ENCODE measurements at regions not wholly inside any gene's neighbourhood (a gene's known extent, or its start where the extent isn't known, plus 50 kb on each side); places are given as distances from the start of the nearest gene placed in this dataset.
"Not testable (repeated sequence)": the region's sequence is repeated elsewhere in the genome, so short reads cannot be mapped to it uniquely, and the experiment has no call there.

GRCh38 chr1:47594627-47595026, 156.8 kb downstream of the FOXD2 start:
- no peak for DNase-seq (ENCODE audit: low read depth)

GRCh38 chr1:47596328-47596727, 158.5 kb downstream of the FOXD2 start:
- no peak for DNase-seq (ENCODE audit: low read depth)

- no peak for DNase-seq (ENCODE audit: low read depth)
Observed at GRCh38 chr1:47598357-47598756, 160.5 kb downstream of the FOXD2 start.

- DNase-seq (ENCODE audit: low read depth), result no peak
Observed at GRCh38 chr1:47599777-47600176, 161.9 kb downstream of the FOXD2 start.

GRCh38 chr1:47602491-47602890, 164.6 kb downstream of the FOXD2 start:
- not testable (repeated sequence) for DNase-seq (ENCODE audit: low read depth)

GRCh38 chr1:47604869-47605268, 167.0 kb downstream of the FOXD2 start:
- DNase-seq (ENCODE audit: low read depth), result not testable (repeated sequence)

- no peak for DNase-seq (ENCODE audit: low read depth)
Observed at GRCh38 chr1:47608296-47608875, 170.5 kb downstream of the FOXD2 start.

GRCh38 chr1:47611992-47612391, 174.1 kb downstream of the FOXD2 start:
- no peak for DNase-seq (ENCODE audit: low read depth)

GRCh38 chr1:47612819-47613218, 175.0 kb downstream of the FOXD2 start:
- no peak for DNase-seq (ENCODE audit: low read depth)

- DNase-seq (ENCODE audit: low read depth), result no peak
Observed at GRCh38 chr1:47616036-47616435, 178.2 kb downstream of the FOXD2 start.

GRCh38 chr1:47616906-47617305, 179.1 kb downstream of the FOXD2 start:
- DNase-seq (ENCODE audit: low read depth), result no peak

GRCh38 chr1:47617381-47618221, 179.8 kb downstream of the FOXD2 start:
- no peak for DNase-seq (ENCODE audit: low read depth)

- no peak for DNase-seq (ENCODE audit: low read depth)
Observed at GRCh38 chr1:47618222-47618720, 180.4 kb downstream of the FOXD2 start.

- no peak for DNase-seq (ENCODE audit: low read depth)
Observed at GRCh38 chr1:47618830-47619229, 181.0 kb downstream of the FOXD2 start.

- no peak for DNase-seq (ENCODE audit: low read depth)
Observed at GRCh38 chr1:47621483-47621882, 183.6 kb downstream of the FOXD2 start.

- no peak for DNase-seq (ENCODE audit: low read depth)
Observed at GRCh38 chr1:47621977-47622376, 184.1 kb downstream of the FOXD2 start.

- DNase-seq (ENCODE audit: low read depth), result no peak
Observed at GRCh38 chr1:47622776-47623556, 185.1 kb downstream of the FOXD2 start.

GRCh38 chr1:47623557-47623940, 185.7 kb downstream of the FOXD2 start:
- DNase-seq (ENCODE audit: low read depth), result no peak

- DNase-seq (ENCODE audit: low read depth), result no peak
Observed at GRCh38 chr1:47624531-47624930, 186.7 kb downstream of the FOXD2 start.

GRCh38 chr1:47627016-47627415, 189.2 kb downstream of the FOXD2 start:
- no peak for DNase-seq (ENCODE audit: low read depth)

GRCh38 chr1:47627471-47628370, 189.9 kb downstream of the FOXD2 start:
- DNase-seq (ENCODE audit: low read depth), result no peak

GRCh38 chr1:47629201-47629600, 191.4 kb downstream of the FOXD2 start:
- no peak for DNase-seq (ENCODE audit: low read depth)

Data from stimulated activated CD8-positive, alpha-beta memory T cell treated with anti-CD3 and anti-CD28 coated beads, Interleukin-15, amount 100 ng/mL, for 24 hours (primary cell).